ENCODE measurements at regions not wholly inside any gene's neighbourhood (a gene's known extent, or its start where the extent isn't known, plus 50 kb on each side); places are given as distances from the start of the nearest gene placed in this dataset.

DNA sequence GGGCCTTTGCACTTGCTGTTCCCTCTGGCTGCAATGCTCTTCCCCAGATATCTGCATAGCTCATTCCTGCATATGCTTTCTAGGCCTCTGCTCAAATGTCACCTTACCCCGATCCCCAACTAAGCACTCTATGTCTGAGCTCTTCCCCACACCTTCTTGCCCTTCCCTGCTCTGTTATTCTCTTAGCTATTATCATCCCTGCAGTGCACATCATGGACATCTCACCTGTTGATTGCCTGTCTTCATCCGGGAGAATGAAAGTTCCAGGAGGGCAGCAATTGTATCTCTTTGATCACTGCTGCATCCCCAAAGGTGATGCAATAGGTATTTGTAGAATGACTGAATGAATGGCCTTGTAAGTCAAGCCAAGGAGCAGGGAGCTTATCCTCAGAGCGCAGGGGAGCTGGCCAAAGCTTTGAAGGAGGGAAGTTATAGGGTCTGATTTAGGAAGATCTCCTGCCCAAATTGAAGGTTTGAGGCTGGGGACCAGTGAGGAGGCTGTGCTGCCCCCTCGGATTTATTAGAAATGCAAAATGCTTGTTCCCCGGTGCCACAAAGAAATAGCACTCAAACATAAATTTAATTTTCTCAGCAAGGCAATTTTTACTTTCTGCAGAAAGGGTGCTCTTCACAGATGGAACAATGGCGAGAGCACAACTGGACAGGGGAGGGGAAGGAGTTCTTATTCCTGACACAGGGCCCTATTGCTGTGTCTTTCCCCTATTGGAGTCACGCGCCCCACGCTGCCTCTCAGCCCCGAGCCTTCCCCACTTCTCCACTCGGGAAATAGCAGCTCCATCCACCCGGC is 631.1 kb downstream of the MATN1 start:
- Mint-ChIP-seq H3K4me3 (ENCODE audit: unreplicated experiment) (peak overlapping the region; percentile 44), H3K36me3 (ENCODE audit: low read depth, unreplicated experiment) (peaks cover 16% of the 10 kb centered on the region)

GRCh38 chr1:30090162-30090820 is 633.1 kb downstream of the MATN1 start:
- Mint-ChIP-seq H3K9me3 (ENCODE audit: unreplicated experiment) (peaks cover 25% of the 10 kb centered on the region), H3K4me3 (ENCODE audit: unreplicated experiment) (no peak overlapping the region)

More for the DNA sequence above, 631.1 kb downstream of the MATN1 start:
- Mint-ChIP-seq H3K4me1 (ENCODE audit: unreplicated experiment) (no peaks in the 10 kb centered on the region), H3K9me3 (ENCODE audit: unreplicated experiment) (peaks cover 25% of the 10 kb centered on the region), H3K27ac (ENCODE audit: unreplicated experiment) (no peak overlapping the region), H3K27me3 (ENCODE audit: unreplicated experiment) (peaks cover 12% of the 10 kb centered on the region)
- TF ChIP-seq, protein P1, sequence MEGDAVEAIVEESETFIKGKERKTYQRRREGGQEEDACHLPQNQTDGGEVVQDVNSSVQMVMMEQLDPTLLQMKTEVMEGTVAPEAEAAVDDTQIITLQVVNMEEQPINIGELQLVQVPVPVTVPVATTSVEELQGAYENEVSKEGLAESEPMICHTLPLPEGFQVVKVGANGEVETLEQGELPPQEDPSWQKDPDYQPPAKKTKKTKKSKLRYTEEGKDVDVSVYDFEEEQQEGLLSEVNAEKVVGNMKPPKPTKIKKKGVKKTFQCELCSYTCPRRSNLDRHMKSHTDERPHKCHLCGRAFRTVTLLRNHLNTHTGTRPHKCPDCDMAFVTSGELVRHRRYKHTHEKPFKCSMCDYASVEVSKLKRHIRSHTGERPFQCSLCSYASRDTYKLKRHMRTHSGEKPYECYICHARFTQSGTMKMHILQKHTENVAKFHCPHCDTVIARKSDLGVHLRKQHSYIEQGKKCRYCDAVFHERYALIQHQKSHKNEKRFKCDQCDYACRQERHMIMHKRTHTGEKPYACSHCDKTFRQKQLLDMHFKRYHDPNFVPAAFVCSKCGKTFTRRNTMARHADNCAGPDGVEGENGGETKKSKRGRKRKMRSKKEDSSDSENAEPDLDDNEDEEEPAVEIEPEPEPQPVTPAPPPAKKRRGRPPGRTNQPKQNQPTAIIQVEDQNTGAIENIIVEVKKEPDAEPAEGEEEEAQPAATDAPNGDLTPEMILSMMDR (IDR thresholded peaks at IDR 0.05; ENCODE audit: unreplicated experiment) = no peak
- no peak for DNase-seq (ENCODE audit: low spot score)

GRCh38 chr1:30089024-30089430 is 634.4 kb downstream of the MATN1 start:
- H3K4me1 Mint-ChIP-seq (ENCODE audit: unreplicated experiment) = peaks cover 2% of the 10 kb centered on the region
- H3K36me3 Mint-ChIP-seq (ENCODE audit: low read depth, unreplicated experiment) = peaks cover 16% of the 10 kb centered on the region
- H3K27me3 Mint-ChIP-seq (ENCODE audit: unreplicated experiment) = peaks cover 10% of the 10 kb centered on the region
- H3K27ac Mint-ChIP-seq (ENCODE audit: unreplicated experiment) = no peak overlapping the region
- TF ChIP-seq, protein P1 (IDR thresholded peaks at IDR 0.05; ENCODE audit: unreplicated experiment) = no peak
- H3K4me3 Mint-ChIP-seq (ENCODE audit: unreplicated experiment) = no peak overlapping the region
- H3K9me3 Mint-ChIP-seq (ENCODE audit: unreplicated experiment) = peaks cover 25% of the 10 kb centered on the region
- no peak for DNase-seq (ENCODE audit: low spot score)

More at GRCh38 chr1:30090162-30090820, 633.1 kb downstream of the MATN1 start:
- TF ChIP-seq, protein P1 (IDR thresholded peaks at IDR 0.05; ENCODE audit: unreplicated experiment) = no peak
- no peak for DNase-seq (ENCODE audit: low spot score)
- Mint-ChIP-seq H3K4me1 (ENCODE audit: unreplicated experiment) (no peaks in the 10 kb centered on the region), H3K36me3 (ENCODE audit: low read depth, unreplicated experiment) (peaks cover 16% of the 10 kb centered on the region), H3K27ac (ENCODE audit: unreplicated experiment) (no peak overlapping the region), H3K27me3 (ENCODE audit: unreplicated experiment) (peaks cover 12% of the 10 kb centered on the region)

- no peak overlapping the region for H3K4me3 Mint-ChIP-seq (ENCODE audit: unreplicated experiment)
- DNase-seq (ENCODE audit: low spot score) = no peak
These were observed 634.8 kb downstream of the MATN1 start for GRCh38 chr1:30088594-30088993.

More at GRCh38 chr1:30088594-30088993, 634.8 kb downstream of the MATN1 start:
- TF ChIP-seq, protein P1 (IDR thresholded peaks at IDR 0.05; ENCODE audit: unreplicated experiment) = no peak
- Mint-ChIP-seq H3K9me3 (ENCODE audit: unreplicated experiment) (peaks cover 23% of the 10 kb centered on the region), H3K4me1 (ENCODE audit: unreplicated experiment) (peaks cover 6% of the 10 kb centered on the region), H3K27ac (ENCODE audit: unreplicated experiment) (no peak overlapping the region), H3K36me3 (ENCODE audit: low read depth, unreplicated experiment) (peaks cover 16% of the 10 kb centered on the region), H3K27me3 (ENCODE audit: unreplicated experiment) (peaks cover 10% of the 10 kb centered on the region)

Data from endothelial cell (in vitro differentiated cells).